PC-9 (cell line): ENCODE measurements at regions not wholly inside any gene's neighbourhood (a gene's known extent, or its start where the extent isn't known, plus 50 kb on each side); places are given as distances from the start of the nearest gene placed in this dataset.

ENCODE experiments used
- BruUV-seq: library from RNA; stranded (reverse); fragments of 400-500 nt; replicated peaks from 2 replicates; lab custom pipeline; 2021; lab: Mats Ljungman, UMichigan
- CTCF ChIA-PET: fragments of 300-600 bp; sonication (Branson Sonifier 250); formaldehyde crosslinking; loops from one replicate; lab custom pipeline; 2022; ENCODE audit warnings: antibody characterized with exemption; lab: Charles Lee
- POLR2A ChIA-PET: fragments of 300-600 bp; sonication (Branson Sonifier 250); formaldehyde crosslinking; loops from one replicate; lab custom pipeline; 2022; ENCODE audit warnings: antibody characterized with exemption; ENCODE audit not compliant: unreplicated experiment; lab: Charles Lee
- DNase-seq, 2 experiments: peaks; one replicate each; pipeline versions ENCODE4 v3.0.0 to v3.0.0-alpha.2; 2015 to 2022; ENCODE audit warnings: mixed read lengths in 1 of 2
- H2AFZ ChIP-seq: fragments of 200-600 bp; sonication (generic); 2 replicates; pipeline ENCODE4 v1.8.1; 2017; ENCODE audit warnings: antibody characterized with exemption
- H3F3A ChIP-seq: fragments of 200-600 bp; sonication (generic); 2 replicates; pipeline ENCODE4 v1.8.1; 2017; ENCODE audit warnings: antibody characterized with exemption, mild to moderate bottlenecking, low read depth; ENCODE audit not compliant: insufficient read depth
- H3K27ac ChIP-seq: fragments of 200-600 bp; sonication (generic); 2 replicates; pipeline ENCODE4 v1.6.1; 2016; ENCODE audit warnings: mixed run types
- H3K27me3 ChIP-seq: fragments of 200-600 bp; sonication (generic); 2 replicates; pipeline ENCODE4 v1.6.1; 2016; ENCODE audit warnings: low read depth, mixed run types; ENCODE audit not compliant: insufficient read depth
- H3K36me3 ChIP-seq: fragments of 200-600 bp; sonication (generic); 2 replicates; pipeline ENCODE4 v1.6.1; 2016; ENCODE audit warnings: low read depth, mixed run types
- H3K4me1 ChIP-seq: fragments of 200-600 bp; sonication (generic); replicated peaks from 2 replicates; pipeline ENCODE4 v1.6.1; 2016; ENCODE audit warnings: mixed run types; ENCODE audit not compliant: insufficient read depth
- H3K4me2 ChIP-seq: fragments of 200-600 bp; sonication (generic); 2 replicates; pipeline ENCODE4 v1.6.1; 2017; ENCODE audit warnings: mixed run types
- H3K4me3 ChIP-seq: fragments of 200-600 bp; sonication (generic); 2 replicates; pipeline ENCODE4 v1.6.1; 2016; ENCODE audit warnings: mixed run types
- H3K79me2 ChIP-seq: fragments of 200-600 bp; sonication (generic); 2 replicates; pipeline ENCODE4 v1.6.1; 2017; ENCODE audit warnings: low read depth, mixed run types
- H3K9me2 ChIP-seq: fragments of 200-600 bp; sonication (generic); 2 replicates; pipeline ENCODE4 v1.8.1; 2017; ENCODE audit warnings: mild to moderate bottlenecking; ENCODE audit not compliant: insufficient read depth
- H3K9me3 ChIP-seq: fragments of 200-600 bp; sonication (generic); 2 replicates; pipeline ENCODE4 v1.8.1; 2016; ENCODE audit warnings: low read depth; ENCODE audit not compliant: insufficient read depth
- H4K20me1 ChIP-seq: fragments of 200-600 bp; sonication (generic); 2 replicates; pipeline ENCODE4 v1.8.1; 2017; ENCODE audit not compliant: insufficient read depth
- EZH2 ChIP-seq: fragments of 200-600 bp; sonication (generic); IDR thresholded peaks from 2 replicates; pipeline ENCODE4 v1.8.0; 2017; ENCODE audit warnings: antibody characterized with exemption, low read depth
- intact Hi-C: fragments of 100-400 bp; cut with micrococcal nuclease; formaldehyde crosslinking; loops from one replicate; pipeline ENCODE4 v1.10.0; 2022; ENCODE audit not compliant: unreplicated experiment
- TF ChIP-seq, protein P1 (sequence below): fragments of 200-600 bp; sonication (generic); conservative IDR thresholded peaks from 2 replicates; pipeline ENCODE4 v1.6.1; 2017; ENCODE audit warnings: mixed run types, antibody characterized with exemption, mild to moderate bottlenecking, moderate library complexity

DNA sequence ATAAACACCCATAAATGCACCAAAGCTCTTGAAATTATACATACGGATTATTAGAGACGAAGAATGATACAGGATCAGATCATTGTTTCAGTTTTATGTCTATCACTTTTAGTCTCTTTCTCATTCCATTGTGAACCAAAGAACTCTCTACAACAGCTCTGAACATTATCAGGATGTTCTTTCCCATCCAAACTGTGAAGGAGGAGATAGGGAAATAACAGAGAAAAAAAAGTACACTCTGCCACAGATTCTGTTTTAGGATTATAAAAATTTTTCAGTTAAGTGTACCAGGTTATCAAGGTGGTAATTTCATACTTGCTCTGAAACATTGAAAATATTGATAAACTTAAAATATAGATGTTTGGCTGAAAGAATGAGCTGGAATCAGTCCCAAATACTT lies 270.9 kb downstream of the MZT1 start:
- ChIA-PET POLR2A (interaction anchor here (0.6 kb wide), 1 partner anchor 33 kb away, joined by 3 read pairs; no protein-coding TSS in a partner anchor), CTCF (no interaction called here)
- no peaks in the 10 kb centered on the region for H3K9me2 ChIP-seq
- no peak overlapping the region for H3K27ac ChIP-seq
- H4K20me1 ChIP-seq = no peaks in the 10 kb centered on the region
- no peak for DNase-seq
- H3K36me3 ChIP-seq = no peaks in the 10 kb centered on the region
- H3K9me3 ChIP-seq = no peaks in the 10 kb centered on the region
- H2AFZ ChIP-seq = no peak overlapping the region
- no TSS peak for BruUV-seq
- intact Hi-C loops = no loop called here
- TF ChIP-seq, protein P1, sequence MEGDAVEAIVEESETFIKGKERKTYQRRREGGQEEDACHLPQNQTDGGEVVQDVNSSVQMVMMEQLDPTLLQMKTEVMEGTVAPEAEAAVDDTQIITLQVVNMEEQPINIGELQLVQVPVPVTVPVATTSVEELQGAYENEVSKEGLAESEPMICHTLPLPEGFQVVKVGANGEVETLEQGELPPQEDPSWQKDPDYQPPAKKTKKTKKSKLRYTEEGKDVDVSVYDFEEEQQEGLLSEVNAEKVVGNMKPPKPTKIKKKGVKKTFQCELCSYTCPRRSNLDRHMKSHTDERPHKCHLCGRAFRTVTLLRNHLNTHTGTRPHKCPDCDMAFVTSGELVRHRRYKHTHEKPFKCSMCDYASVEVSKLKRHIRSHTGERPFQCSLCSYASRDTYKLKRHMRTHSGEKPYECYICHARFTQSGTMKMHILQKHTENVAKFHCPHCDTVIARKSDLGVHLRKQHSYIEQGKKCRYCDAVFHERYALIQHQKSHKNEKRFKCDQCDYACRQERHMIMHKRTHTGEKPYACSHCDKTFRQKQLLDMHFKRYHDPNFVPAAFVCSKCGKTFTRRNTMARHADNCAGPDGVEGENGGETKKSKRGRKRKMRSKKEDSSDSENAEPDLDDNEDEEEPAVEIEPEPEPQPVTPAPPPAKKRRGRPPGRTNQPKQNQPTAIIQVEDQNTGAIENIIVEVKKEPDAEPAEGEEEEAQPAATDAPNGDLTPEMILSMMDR = no peak
- TF ChIP-seq EZH2 = no peak
- no peak overlapping the region for H3K4me2 ChIP-seq
- no peaks in the 10 kb centered on the region for H3F3A ChIP-seq
- H3K4me3 ChIP-seq = no peak overlapping the region
- H3K79me2 ChIP-seq = no peaks in the 10 kb centered on the region
- no peaks in the 10 kb centered on the region for H3K4me1 ChIP-seq
- H3K27me3 ChIP-seq = no peaks in the 10 kb centered on the region

DNA sequence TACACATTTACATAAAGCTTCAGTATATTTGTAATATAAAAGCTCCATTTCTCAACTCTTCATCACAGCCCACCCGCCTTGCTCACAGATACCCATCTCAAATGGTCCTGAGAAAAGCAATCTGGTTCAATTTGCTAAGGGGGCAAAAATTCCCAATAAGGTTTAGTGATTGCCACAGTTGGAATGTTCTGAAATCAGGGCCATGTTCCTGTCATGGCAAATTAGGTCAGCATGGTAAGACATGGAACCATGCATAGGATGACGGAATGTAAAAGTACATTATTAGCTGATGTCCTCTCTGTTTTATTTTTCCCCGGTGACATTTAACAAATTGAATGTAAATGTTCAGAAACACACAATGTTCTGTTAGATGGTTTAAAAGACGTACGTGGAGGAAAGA lies 274.3 kb downstream of the MZT1 start:
- no TSS peak for BruUV-seq
- Histone ChIP-seq H3K27me3 (no peaks in the 10 kb centered on the region), H2AFZ (no peak overlapping the region), H3K36me3 (no peaks in the 10 kb centered on the region), H4K20me1 (no peaks in the 10 kb centered on the region), H3K4me2 (no peak overlapping the region), H3K4me1 (no peaks in the 10 kb centered on the region), H3K4me3 (no peak overlapping the region), H3K27ac (no peak overlapping the region), H3F3A (no peaks in the 10 kb centered on the region), H3K9me2 (no peaks in the 10 kb centered on the region), H3K79me2 (no peaks in the 10 kb centered on the region), H3K9me3 (no peaks in the 10 kb centered on the region)
- TF ChIP-seq, protein P1 = no peak
- TF ChIP-seq EZH2 = no peak
- no peak for DNase-seq
- CTCF ChIA-PET = no interaction called here
- POLR2A ChIA-PET = no interaction called here
- intact Hi-C loops = no loop called here

DNA sequence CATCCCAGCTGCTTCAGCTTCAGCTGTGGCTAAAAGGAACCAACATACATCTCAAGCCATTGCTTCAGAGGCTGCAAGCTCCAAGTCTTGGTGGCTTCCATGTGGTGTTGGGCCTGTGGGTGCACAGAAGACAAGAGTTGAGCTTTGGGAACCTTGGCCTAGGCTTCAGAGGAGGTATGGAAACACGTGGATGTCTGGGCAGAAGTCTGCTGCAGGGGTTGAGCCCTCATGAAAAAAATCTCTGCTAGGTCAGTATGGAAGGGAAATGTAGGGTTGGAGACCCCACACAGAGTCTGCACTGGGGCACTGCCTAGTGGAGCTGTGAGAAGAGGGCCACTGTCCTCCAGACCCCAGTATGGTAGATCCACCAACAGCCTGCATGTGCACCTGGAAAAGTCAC lies 279.3 kb downstream of the MZT1 start:
- ChIA-PET CTCF (no interaction called here), POLR2A (no interaction called here)
- H3K36me3 ChIP-seq = no peaks in the 10 kb centered on the region
- no peaks in the 10 kb centered on the region for H4K20me1 ChIP-seq
- H3K4me1 ChIP-seq = no peaks in the 10 kb centered on the region
- H3K27ac ChIP-seq = no peak overlapping the region
- no peaks in the 10 kb centered on the region for H3K79me2 ChIP-seq
- intact Hi-C loops = no loop called here
- H3K9me2 ChIP-seq = no peaks in the 10 kb centered on the region
- no peak overlapping the region for H2AFZ ChIP-seq
- BruUV-seq = no TSS peak
- H3K4me2 ChIP-seq = no peak overlapping the region
- TF ChIP-seq, protein P1 = no peak
- TF ChIP-seq EZH2 = no peak
- no peak overlapping the region for H3K4me3 ChIP-seq
- no peaks in the 10 kb centered on the region for H3K27me3 ChIP-seq
- no peak for DNase-seq
- no peaks in the 10 kb centered on the region for H3K9me3 ChIP-seq
- no peaks in the 10 kb centered on the region for H3F3A ChIP-seq
